ENCODE measurements at regions not wholly inside any gene's neighbourhood (a gene's known extent, or its start where the extent isn't known, plus 50 kb on each side); places are given as distances from the start of the nearest gene placed in this dataset.

DNA sequence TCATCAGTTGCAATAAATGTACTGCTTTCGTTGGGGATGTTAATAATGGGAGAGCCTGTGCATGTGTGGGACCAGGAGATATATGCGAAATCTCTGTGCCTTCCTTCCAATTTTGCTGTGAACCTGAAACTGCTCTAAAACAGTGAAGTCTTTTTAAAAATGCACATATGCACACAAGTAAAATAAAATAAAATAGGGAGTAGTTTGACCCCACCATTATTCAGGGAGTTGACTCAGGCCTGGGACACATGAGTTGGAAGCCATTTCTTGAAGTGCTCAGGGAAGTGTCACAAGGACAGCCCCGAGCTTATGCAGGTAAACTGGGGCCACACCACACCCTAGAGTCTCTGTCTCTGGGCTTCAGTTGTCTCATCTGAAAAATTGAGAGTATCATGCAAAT lies 183.1 kb upstream of the POU2AF2 start:
- Histone ChIP-seq H3K27me3 (ENCODE audit: control insufficient read depth, insufficient read depth, low read length) (no peaks in the 10 kb centered on the region), H3K36me3 (ENCODE audit: control insufficient read depth, insufficient read depth, low read length) (no peaks in the 10 kb centered on the region), H3K4me3 (ENCODE audit: low read depth, low read length) (no peak overlapping the region)
- DNase-seq (ENCODE audit: low read depth), result no peak
- TF ChIP-seq, protein P1, sequence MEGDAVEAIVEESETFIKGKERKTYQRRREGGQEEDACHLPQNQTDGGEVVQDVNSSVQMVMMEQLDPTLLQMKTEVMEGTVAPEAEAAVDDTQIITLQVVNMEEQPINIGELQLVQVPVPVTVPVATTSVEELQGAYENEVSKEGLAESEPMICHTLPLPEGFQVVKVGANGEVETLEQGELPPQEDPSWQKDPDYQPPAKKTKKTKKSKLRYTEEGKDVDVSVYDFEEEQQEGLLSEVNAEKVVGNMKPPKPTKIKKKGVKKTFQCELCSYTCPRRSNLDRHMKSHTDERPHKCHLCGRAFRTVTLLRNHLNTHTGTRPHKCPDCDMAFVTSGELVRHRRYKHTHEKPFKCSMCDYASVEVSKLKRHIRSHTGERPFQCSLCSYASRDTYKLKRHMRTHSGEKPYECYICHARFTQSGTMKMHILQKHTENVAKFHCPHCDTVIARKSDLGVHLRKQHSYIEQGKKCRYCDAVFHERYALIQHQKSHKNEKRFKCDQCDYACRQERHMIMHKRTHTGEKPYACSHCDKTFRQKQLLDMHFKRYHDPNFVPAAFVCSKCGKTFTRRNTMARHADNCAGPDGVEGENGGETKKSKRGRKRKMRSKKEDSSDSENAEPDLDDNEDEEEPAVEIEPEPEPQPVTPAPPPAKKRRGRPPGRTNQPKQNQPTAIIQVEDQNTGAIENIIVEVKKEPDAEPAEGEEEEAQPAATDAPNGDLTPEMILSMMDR (IDR thresholded peaks at IDR 0.05; ENCODE audit: insufficient read depth, low read length, poor library complexity, severe bottlenecking), result no peak

DNA sequence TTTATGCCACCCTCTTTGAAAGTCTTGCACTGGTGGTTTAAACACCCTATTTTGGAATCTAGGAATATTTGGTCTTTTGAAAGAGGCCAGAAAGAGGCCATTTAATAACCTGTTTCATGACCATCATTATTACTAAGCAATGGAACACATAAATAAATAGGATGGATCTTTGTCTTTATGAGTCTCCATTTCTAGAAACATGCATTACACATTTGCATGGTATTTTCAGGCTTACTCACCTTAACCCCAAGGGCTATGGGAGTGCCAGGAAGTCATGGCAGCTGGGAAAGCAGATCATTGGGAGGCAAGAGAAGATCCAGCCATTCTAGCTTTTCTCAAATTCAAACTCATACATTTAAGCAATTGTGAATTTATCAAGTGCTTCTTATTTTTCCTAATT lies 185.8 kb upstream of the POU2AF2 start:
- TF ChIP-seq, protein P1 (IDR thresholded peaks at IDR 0.05; ENCODE audit: insufficient read depth, low read length, poor library complexity, severe bottlenecking), result no peak
- Histone ChIP-seq H3K36me3 (ENCODE audit: control insufficient read depth, insufficient read depth, low read length) (no peaks in the 10 kb centered on the region), H3K4me3 (ENCODE audit: low read depth, low read length) (no peak overlapping the region), H3K27me3 (ENCODE audit: control insufficient read depth, insufficient read depth, low read length) (no peaks in the 10 kb centered on the region)
- DNase-seq (ENCODE audit: low read depth), result no peak

DNA sequence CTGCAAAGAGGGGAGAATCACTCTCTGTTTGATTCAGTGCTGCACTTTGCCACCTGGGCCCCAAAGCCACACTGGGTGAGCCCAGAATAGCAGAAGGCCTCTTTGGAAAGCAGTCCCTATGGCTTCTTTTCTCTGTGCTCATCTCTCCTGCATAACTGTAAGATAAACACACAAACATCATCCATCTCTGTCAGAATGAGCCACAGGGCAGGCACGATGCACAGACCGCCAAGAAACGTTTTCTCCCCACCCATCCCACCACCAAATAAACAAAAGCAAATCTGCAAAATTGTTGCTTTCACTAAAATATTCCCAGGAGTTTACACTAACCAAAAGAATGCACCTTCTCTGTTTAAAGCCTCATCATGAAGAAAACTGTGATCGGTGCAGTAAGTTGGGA lies 196.4 kb upstream of the POU2AF2 start:
- no peak for DNase-seq (ENCODE audit: low read depth)
- Histone ChIP-seq H3K36me3 (ENCODE audit: control insufficient read depth, insufficient read depth, low read length) (no peaks in the 10 kb centered on the region), H3K27me3 (ENCODE audit: control insufficient read depth, insufficient read depth, low read length) (no peaks in the 10 kb centered on the region), H3K4me3 (ENCODE audit: low read depth, low read length) (no peak overlapping the region)
- TF ChIP-seq, protein P1 (IDR thresholded peaks at IDR 0.05; ENCODE audit: insufficient read depth, low read length, poor library complexity, severe bottlenecking), result no peak

DNA sequence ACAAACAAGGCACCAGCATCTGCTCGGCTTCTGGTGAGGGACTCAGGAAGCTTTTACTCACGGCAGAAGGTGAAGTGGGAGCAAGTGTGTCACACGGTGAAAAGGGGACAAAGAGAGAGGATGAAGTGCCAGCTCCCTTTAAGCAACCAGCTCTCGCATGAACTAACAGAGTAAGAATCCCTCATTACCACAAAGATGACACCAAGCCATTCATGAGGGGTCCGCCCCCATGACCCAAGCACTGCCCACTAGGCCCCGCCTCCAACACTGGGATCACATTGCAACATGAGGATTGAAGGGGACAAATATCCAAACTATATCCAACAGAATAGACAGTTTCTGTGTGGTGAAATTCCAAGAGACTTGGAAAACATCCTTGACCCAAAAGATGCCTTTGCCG lies 198.2 kb upstream of the POU2AF2 start:
- TF ChIP-seq, protein P1 (IDR thresholded peaks at IDR 0.05; ENCODE audit: insufficient read depth, low read length, poor library complexity, severe bottlenecking), result no peak
- Histone ChIP-seq H3K4me3 (ENCODE audit: low read depth, low read length) (no peak overlapping the region), H3K36me3 (ENCODE audit: control insufficient read depth, insufficient read depth, low read length) (no peaks in the 10 kb centered on the region), H3K27me3 (ENCODE audit: control insufficient read depth, insufficient read depth, low read length) (no peaks in the 10 kb centered on the region)
- no peak for DNase-seq (ENCODE audit: low read depth)

DNA sequence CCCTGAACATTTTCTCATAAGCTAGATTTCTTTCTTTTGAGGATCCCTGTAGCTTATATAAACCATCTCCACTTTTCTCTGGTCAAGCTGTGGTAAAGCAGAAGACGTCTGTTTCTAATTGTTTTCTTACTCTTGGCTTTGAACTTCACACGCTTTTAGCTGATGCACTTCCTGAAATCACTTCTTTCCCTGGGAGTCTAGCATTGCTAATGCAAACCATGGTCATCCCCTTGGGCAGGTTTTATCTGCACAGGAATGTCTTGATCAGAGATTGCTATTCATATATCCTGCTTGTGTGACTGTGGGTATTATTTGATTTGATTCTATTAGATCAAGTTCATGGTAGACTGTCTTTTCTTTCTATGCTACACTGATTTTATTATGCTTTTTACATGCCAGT lies 199.2 kb upstream of the POU2AF2 start:
- Histone ChIP-seq H3K27me3 (ENCODE audit: control insufficient read depth, insufficient read depth, low read length) (no peaks in the 10 kb centered on the region), H3K4me3 (ENCODE audit: low read depth, low read length) (no peak overlapping the region), H3K36me3 (ENCODE audit: control insufficient read depth, insufficient read depth, low read length) (no peaks in the 10 kb centered on the region)
- TF ChIP-seq, protein P1 (IDR thresholded peaks at IDR 0.05; ENCODE audit: insufficient read depth, low read length, poor library complexity, severe bottlenecking), result no peak
- no peak for DNase-seq (ENCODE audit: low read depth)

DNA sequence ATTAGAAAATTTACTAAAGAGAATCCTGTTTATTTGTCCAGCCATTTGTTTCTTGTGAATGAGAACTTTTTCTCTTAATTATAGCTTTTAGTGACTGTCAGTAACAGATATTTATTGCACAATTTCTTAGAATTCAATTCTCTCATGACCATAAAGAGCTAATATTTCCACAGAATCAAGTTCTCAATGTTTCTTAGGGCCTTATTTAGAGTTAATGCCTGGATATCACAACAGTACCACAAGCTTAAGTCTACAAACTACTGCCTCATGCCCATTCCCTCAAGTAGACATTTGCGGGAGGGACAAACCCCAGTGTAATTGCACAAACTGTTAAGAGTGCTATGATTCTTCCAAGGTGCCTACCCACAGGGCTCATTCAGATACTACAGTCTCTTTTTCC lies 199.7 kb upstream of the POU2AF2 start:
- H3K27me3 ChIP-seq (ENCODE audit: control insufficient read depth, insufficient read depth, low read length), result no peaks in the 10 kb centered on the region
- TF ChIP-seq, protein P1 (IDR thresholded peaks at IDR 0.05; ENCODE audit: insufficient read depth, low read length, poor library complexity, severe bottlenecking), result no peak
- DNase-seq (ENCODE audit: low read depth), result no peak
- no peaks in the 10 kb centered on the region for H3K36me3 ChIP-seq (ENCODE audit: control insufficient read depth, insufficient read depth, low read length)
- H3K4me3 ChIP-seq (ENCODE audit: low read depth, low read length), result no peak overlapping the region
